ENCODE measurements at regions not wholly inside any gene's neighbourhood (a gene's known extent, or its start where the extent isn't known, plus 50 kb on each side); places are given as distances from the start of the nearest gene placed in this dataset.

GRCh38 chr2:160876765-160877164 lies 283.5 kb upstream of the TANK start:
- no peak for DNase-seq (ENCODE audit: low spot score)

DNA sequence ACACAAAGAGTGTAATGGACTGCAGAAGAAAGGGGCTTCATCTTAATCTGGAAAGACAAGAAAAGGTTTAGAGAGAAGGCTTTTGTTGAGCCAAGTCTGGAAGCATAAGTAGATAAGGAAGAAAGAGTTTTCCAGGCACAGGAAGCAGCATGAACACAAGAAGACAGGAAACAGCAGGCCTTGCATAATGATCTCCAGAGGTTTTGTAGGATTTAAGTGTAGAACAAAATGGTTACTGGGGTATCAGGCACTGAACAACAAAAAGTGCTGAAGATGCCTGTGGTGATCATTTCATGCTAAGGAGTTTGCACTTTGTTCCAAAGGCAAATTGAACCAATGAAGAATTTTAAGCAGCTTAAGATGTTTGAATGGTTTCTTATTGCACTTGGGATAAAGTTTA lies 281.6 kb upstream of the TANK start:
- no peak for DNase-seq (ENCODE audit: low spot score)

- DNase-seq (ENCODE audit: low spot score) = no peak
Measured at GRCh38 chr2:160882906-160883305, 277.3 kb upstream of the TANK start.

DNA sequence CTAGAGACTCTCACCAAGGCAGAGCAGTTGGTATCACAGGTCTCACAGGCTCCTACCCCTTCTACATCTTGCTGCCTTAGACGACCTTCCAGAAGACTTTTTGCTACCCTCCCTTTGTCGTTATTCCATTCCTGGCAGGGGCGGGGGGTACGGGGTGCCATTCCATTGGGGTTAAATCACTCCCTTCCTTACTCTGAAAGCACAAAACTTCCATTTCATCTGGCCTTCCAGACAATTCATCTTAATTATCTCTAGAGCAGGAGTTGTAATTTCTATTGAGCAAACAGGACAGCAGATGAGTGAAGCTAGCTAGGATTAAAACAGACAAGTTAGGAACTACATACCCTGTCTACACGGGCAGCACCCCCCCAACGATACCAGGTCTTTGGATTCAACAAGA lies 276.2 kb upstream of the TANK start:
- DNase-seq (ENCODE audit: low spot score) = no peak

DNA sequence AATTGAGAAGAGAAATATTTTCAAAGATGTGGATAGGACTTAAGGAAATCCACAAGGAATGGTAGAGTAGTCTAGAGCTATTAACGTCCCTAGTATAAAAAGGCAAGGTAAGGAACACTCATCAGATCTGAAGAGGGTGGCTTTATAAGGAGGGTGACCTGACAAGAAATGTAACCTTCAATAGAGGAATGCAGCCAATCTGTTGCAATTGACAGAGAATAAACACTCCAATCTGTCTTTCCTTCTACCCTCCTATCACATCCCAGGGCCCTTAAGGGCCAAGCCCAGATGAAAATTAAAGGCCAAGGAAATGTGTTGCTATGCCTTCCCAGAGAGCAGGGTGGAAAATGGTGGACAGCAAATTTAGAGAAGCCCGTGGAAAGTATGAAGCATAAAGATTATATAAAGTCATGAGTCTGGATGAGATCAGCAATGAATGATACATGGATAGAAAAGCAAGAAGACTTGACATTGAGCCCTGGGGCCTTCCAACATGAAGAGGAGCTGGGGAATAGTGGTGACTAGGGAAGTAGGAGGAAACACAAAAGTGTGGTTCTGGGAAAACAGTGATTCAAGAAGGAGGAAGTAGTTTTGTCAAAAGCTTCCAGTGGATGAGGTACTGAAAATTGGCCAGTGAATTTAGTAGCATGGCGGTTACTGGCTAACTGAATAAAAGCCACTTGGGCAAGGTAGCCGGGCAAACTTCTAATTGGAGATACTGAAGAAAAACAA lies 270.6 kb upstream of the TANK start:
- DNase-seq (ENCODE audit: low spot score) = no peak

DNA sequence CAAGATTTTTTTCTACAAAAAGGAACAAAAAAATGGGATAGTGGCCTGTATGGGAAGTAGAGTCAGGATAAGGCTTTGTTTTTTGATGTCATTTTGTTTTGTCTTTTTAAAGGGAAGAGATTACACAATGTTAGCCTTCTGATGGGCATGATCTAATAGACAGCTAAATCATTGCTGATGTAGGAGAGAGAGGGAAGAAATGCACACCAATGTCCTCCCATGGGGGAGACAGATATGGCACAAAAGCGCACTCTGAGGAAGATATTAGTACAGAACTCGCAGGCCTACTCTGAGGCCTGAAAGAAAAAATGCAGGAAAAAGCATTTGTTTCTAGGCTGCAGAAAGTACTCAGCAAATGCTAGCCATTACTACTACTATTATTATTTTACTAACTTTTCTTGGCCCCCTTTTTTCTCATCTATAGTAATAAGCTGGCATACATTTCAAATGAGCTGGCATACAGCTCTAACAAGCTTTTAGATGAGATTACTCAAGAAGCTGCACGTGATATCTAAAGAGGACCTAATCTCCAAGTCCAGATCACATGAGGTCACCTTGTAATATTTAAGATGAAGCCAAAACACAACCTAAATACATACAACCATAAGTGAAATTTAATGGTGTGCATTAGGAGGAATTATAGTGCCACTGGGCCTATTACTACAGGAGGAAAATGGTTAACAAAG lies 269.4 kb upstream of the TANK start:
- DNase-seq (ENCODE audit: low spot score) = no peak

GRCh38 chr2:160891353-160891740 lies 268.9 kb upstream of the TANK start:
- no peak for DNase-seq (ENCODE audit: low spot score)

GRCh38 chr2:160892204-160892603 lies 268.0 kb upstream of the TANK start:
- no peak for DNase-seq (ENCODE audit: low spot score)

DNA sequence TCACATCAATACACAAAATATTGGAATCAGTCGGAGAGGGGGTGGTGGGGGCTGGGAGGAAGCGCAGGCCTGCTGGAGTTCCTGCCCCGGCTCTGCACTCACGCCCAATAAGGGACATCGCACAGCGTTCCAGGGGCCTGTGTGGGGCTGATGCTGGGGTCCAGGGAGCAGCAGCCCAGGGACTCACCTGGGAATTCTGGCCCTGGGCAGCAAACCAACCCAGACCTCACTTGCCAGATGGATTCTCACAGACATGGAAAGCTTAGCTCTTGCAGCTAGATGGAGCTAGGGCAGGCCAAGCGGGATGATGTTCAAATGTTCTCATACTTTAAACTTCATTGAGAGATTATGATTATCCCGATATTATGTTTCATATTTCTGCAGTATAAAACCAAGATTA lies 266.6 kb upstream of the TANK start:
- DNase-seq (ENCODE audit: low spot score) = no peak

- no peak for DNase-seq (ENCODE audit: low spot score)
Measured at GRCh38 chr2:160898581-160899307, 261.5 kb upstream of the TANK start.

DNA sequence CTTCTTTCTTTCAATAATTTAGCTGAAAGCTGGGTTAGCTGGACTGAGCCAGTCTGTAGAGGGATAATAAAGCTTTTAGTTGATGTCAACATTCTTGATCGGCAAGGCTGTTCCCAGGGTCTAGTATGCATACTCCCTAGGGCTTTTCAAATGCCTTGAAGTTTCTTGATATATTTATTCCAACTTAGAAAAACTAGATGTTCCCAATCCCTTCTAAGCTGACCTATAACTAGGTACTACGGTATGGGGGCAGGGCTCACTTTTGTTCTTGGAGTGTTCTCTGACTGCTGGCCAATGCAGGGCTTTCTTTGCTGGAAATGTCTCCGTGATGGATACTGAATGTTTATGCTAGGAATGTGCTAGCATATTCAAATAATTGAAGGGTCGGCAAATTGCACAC lies 258.6 kb upstream of the TANK start:
- no peak for DNase-seq (ENCODE audit: low spot score)

DNA sequence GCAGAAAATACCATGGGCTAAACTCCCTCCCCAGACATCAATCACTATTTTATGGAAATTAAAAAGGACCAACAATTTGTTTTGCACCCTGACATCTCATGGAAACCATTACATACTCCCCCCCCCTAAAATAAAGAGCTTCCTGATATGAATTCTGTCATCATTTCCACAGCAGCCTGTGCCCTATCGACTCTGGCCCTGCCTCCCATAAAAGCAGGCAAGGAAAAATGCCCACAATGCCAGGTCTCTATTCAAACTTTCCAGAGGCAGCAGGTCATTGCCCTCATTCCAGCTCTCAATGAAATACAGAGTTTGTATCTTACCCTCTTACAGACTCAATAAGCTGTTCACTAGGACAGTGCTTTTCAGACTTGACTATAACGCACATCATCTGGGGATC lies 254.4 kb upstream of the TANK start:
- DNase-seq (ENCODE audit: low spot score) = no peak

DNA sequence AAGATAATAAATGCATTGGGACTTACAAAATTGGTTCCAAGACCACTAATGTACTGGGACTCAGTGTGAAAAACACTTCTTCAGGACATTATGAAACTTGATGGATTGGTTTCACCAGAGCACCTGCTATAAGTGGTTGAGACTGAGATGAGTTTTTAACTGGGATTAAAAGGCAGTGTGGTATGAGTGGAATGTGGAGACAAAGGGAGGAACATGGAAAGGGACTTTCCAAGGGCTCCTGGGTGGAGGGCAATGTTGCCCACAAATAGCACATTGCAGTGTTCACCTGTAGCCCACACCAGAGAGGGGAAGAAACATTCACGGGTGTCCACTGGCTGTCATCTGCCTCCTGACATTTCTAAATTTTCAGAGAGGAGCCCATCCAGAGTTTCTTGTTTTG lies 253.3 kb upstream of the TANK start:
- DNase-seq (ENCODE audit: low spot score) = no peak

DNA sequence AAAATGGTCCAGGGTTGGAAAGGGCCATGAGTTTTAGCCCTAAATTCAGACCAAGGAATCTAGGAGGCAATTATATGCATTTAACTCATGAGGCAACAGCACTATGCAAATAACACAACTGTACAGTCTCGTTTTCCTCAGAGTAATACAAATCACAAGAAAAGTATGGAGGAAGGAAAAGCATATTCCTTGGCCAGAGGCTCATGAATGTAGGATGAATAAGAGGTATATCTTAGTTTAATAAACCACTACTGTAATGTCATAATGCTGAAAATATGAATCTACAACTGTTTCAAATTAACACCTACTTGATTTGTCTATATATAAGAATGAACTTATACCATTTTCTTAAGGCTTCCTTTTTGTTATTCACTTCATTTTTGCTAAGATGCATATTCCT lies 252.5 kb upstream of the TANK start:
- no peak for DNase-seq (ENCODE audit: low spot score)

DNA sequence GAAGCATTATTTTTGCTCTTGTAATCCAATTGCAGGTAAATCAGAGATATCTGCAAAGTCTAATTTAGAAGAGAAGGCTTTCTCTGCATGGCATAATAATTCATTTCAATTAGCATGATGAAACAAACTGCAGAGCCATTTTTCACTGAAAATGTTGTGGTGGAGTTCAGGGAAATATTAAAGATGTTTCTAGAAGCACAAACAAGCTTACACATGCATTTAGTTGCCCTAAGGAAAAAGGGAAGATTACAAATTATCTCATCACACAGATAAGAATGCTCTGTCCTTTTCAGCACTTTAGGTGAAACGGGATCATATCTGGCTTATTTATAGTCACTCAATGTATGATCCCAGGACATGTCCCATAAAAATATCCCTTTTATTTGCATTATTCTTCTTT lies 252.1 kb upstream of the TANK start:
- no peak for DNase-seq (ENCODE audit: low spot score)

DNA sequence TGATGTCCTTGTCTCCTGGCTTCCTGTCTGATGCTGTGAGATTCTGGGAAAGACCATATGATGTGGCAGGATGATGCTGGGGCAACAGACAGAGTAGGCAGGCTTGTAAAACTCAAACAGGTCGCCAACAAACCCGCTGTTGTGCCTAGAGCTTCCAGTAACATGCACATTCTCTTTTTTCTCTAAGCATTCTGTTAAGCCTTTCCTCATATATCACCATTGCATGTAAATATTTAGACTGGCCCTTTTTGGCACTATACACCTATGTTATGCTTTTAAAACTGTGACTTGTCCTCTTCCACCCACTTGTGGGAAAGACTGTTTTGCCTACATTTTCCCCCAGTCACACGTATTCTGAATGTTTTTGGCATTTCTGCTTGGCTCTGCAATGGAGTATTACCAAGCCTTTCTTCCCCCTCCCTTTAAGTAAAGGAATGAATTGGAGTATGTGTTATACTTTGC lies 250.4 kb upstream of the TANK start:
- no peak for DNase-seq (ENCODE audit: low spot score)

GRCh38 chr2:160910681-160911080 lies 249.5 kb upstream of the TANK start:
- DNase-seq (ENCODE audit: low spot score) = no peak

GRCh38 chr2:160911258-160911657 lies 249.0 kb upstream of the TANK start:
- DNase-seq (ENCODE audit: low spot score) = no peak

DNA sequence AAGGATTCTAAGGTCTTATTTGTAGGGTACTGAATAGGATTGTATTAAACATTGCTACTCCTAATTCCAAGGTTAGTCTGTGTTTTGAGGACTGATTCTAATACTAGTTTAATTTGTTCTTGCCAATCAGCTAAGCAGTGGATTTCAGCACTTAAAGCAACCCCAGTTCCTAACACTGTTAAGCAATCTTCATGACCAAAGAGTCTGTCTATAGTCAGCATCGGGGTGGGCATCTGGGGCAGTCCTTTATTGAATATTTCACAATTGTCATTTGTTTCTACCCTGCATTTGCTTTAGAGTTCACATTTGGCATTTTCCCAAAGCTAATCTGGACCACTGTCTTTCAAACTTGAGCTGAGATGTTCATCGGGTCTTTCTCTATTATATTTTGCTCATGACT lies 248.0 kb upstream of the TANK start:
- DNase-seq (ENCODE audit: low spot score) = no peak

DNA sequence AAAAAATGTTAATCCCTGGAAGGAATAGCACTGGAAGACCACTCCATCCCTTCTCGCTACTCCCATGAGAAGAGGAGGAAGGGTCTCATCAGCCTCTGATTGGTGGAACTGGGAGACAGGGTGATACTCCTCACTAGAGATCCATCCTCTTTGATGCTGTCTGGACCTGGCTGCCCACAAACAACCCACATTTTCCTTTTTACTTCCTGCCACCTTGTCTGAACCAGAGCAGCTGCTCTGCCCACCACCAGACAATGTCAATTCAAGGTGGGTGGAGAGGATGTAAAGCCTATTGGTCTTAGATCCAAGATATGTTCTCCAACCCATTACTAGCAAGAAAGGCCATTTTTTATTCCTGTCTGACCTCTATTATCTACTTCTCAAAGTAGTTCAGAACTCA lies 246.9 kb upstream of the TANK start:
- DNase-seq (ENCODE audit: low spot score) = no peak

- DNase-seq (ENCODE audit: low spot score) = no peak
Measured at GRCh38 chr2:160914217-160914616, 246.0 kb upstream of the TANK start.

GRCh38 chr2:160916300-160916699 lies 243.9 kb upstream of the TANK start:
- DNase-seq (ENCODE audit: low spot score) = no peak

DNA sequence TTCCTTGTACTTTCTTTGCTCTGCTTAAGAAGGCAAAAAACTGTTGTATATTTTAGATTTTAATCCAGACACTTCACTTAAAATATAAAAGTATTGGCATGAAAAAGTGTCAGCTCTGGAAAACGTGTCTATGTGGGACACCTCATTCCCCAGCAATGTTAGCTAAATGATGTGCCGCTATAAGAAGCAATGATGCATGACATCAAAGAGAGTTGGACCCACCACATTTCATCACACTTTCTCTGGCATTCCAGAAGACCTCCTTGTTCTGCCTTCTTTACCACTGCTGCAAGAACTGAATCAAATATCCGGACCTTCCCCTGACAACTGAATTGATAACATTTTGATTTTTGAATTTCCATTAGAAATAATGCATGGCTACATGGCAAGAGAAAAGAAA lies 242.4 kb upstream of the TANK start:
- DNase-seq (ENCODE audit: low spot score) = no peak
